DMS53 treated with DMSO at 0.1 percent for 48 hours (cell line): ENCODE measurements at regions not wholly inside any gene's neighbourhood (a gene's known extent, or its start where the extent isn't known, plus 50 kb on each side); places are given as distances from the start of the nearest gene placed in this dataset.

ENCODE experiments used
- DNase-seq: peaks from one replicate; lab custom pipeline; 2025; ENCODE audit not compliant: unreplicated experiment; lab: John Stamatoyannopoulos, UW

- no peak for DNase-seq
These were observed 129.8 kb downstream of the SATB1 start for GRCh38 chr3:18295171-18295920.

DNA sequence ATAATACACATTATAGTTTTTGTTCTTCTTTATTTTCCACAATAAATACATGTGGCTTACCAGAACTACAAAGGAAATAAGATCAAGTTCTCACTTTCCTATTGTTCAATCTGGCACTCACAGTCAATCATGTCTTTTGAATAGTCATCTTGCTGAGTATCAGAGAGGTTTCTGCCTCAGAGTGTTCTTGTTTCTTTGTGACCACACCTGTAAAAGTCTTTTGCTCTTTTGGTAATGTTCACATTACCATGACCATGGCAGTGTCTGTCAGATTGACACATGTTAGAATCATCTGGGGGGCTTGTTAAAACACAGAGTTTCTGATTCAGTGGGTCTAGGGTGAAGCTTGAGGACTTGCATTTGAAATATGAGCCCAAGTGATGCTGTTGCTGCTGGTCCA, 135.0 kb downstream of the SATB1 start:
- no peak for DNase-seq

- DNase-seq: no peak
These were observed 136.9 kb downstream of the SATB1 start for GRCh38 chr3:18288243-18288642.

GRCh38 chr3:18284716-18285115, 140.4 kb downstream of the SATB1 start:
- no peak for DNase-seq

DNA sequence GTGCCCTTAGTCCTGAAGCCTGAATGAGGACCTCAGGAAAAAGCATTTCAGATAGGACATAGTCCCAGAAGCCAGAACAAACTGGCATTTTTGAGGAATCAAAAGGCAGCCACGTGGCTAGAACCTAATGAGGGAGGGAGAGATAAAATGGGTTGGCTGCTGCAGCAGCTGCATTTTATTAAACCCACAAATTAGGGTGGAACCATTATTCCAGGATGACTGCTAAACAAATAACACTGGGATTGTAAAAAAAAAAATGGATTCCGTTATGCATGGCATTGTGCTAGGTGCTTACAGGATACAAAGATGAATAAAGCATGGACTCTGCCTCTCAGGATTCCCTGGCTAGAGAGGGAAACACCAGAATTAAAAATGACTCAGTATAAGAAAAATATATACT, 141.5 kb downstream of the SATB1 start:
- no peak for DNase-seq

GRCh38 chr3:18282507-18282906, 142.6 kb downstream of the SATB1 start:
- DNase-seq: no peak

DNA sequence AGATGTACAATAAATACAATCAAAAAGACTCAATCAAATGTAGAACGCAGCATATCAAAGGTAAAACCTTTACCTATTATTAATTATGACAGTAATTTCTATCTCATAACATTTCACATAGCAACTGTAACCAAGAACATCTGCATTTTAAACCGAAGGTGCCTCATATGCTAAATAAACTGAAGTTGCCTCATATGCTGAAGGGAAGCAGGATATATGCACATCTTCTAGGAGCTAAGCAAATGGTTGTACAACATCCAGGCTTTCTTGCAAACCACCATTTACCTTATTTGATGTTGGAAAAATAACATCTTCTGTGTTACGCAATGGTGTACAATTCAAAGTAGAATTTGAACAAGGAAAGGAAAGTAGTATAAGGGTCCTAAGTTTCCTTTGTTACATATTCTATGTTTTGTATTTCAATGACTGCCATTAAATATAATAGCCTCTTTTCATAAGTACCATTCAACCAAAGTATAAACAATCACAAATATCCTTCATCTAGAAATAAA, 145.9 kb downstream of the SATB1 start:
- DNase-seq: no peak

GRCh38 chr3:18264853-18265252, 160.3 kb downstream of the SATB1 start:
- no peak for DNase-seq

DNA sequence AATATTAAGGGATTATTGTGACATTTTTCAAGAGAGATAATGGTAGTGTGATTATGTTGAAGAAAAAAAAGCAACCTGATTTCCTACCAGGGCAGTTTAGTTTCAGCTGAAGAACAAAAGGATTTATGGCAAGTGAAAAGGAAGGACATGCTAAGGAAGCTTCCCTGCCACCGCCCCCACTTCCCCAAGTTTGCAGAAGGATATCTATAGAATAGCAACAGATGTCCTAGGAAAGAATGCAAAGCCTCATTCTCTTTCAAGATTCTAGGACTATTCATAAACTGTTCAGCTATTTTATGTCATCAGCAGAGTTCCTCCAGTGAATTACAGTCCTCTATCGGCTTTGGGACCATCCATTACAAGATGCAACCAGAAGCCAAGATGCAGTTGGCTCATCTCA, 160.8 kb downstream of the SATB1 start:
- no peak for DNase-seq

DNA sequence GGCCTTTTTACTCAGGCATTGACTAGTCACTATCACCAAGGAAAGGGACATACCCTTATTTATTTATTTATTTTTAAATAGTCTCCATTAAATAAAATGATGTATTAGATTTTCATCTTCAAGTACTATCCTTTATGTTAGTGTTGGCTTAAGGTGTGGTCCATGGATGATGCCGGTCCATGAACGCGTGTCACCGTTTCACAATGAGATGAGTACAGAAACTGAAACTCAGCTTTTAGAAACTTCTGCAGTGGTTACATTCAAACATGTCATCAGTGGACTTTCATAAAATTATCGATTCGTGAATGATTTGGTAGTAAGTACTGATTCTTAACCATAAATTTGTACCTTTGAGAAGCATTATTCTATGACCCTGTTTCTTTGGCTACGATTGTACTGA, 166.6 kb downstream of the SATB1 start:
- no peak for DNase-seq

GRCh38 chr3:18252578-18252977, 172.6 kb downstream of the SATB1 start:
- DNase-seq: no peak

GRCh38 chr3:18250991-18251390, 174.1 kb downstream of the SATB1 start:
- DNase-seq: no peak

DNA sequence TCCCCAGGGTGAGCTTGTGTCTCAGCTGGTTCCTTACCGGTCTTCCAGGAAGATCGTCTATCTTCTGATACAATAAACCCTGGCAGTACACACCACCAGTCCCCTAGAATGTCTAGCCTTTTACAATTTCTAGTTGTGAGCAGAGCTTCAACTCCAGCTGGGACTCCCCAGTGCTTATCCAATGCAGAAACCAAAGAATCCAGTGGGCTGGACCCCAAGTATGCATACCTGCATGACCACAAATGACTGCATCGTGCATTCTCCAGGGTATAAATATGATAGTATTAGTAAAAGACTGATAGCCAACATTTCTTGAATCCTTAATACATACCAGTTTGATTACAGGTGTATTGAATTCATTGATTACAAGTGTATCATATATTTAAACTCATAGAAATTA, 176.0 kb downstream of the SATB1 start:
- DNase-seq: no peak

- no peak for DNase-seq
These were observed 177.3 kb downstream of the SATB1 start for GRCh38 chr3:18247776-18248310.

DNA sequence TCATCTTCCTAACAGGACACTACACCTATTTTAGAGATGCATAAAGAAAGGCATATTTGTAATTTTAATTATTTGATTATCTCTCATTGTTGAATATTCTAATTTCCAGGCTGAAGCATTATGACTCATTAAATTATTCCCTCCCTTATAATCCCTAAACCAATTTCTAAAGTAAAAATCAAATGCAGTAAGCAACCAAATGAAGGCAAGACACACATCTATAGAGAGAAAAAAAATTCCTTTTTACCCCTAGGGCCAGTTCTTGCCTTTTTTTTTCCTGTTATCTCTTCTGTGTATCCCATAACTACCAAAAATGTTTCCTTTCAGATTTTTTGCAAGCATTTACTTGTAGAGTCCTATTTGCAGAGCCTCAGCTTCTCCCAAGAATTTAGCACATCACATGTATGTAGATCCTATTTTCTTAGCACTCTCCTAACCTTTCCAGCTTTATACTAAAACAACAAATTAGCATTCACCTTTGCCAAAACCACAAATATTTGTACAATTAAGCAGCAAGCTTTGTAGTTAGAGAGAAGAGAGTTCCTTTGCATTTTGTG, 177.9 kb downstream of the SATB1 start:
- DNase-seq: no peak

- DNase-seq: no peak
These were observed 178.6 kb downstream of the SATB1 start for GRCh38 chr3:18246336-18247060.

DNA sequence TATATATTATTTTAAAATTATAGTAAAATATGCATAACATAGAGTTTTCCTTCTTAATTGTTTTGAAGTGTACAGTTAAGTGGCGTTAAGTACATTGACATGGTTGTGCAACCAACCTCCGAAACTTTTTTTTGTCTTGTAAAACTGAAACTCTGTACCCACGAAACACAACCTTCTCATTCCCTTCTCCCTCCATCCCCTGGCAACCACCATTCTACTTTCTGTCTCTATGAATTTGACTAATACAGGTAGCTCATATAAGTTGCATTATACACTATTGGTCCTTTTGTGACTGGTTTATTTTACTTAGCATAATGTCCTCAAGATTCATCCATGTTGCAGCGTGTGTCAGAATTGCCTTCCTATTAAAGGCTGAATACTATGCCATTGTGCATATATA, 179.4 kb downstream of the SATB1 start:
- no peak for DNase-seq

GRCh38 chr3:18241837-18242236, 183.3 kb downstream of the SATB1 start:
- DNase-seq: no peak

DNA sequence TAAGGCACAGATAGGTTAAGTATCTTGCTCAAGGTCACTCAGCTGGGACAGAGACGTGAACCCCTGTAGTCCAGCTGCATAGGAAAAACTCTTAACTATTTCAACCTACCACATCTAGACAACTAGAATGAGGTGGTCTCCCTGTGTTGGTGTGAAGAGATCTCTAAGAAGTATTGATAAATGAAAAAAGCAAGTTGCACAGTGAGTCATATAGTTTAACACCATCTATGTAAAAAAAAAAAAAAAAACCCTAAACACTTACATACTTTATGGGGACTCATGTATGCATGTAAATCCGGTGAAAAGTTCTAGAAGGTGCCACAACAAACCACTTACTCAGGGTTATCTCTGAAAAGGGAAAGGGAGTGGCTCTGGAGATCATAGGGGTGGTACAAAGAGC, 185.5 kb downstream of the SATB1 start:
- DNase-seq: no peak

DNA sequence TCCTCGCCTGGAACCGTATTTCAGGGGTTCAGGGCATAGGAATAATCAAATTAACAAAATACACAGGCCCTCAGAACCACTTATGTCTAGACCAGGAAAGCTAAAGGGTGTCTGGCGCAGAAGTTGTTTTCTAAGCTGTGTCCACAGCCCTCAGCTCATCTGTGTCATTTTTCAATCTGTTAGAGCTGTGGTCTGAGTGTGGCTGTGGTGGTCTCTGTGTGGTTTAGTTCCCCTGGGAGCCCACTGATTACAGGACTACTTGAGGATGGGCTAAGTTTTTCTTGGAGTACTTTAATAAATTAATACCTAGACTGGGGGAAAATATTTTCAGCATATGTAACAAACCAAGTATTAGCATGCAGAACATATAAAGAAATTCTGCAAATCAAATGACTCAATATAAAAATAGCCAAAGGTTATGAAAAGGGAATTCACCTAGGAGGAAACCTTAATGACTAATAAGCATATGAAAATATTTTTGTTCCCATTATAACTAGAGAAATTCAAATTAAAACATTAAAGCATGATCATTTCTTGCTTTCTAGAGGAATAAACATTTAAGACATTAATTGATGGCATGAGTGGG, 186.3 kb downstream of the SATB1 start:
- no peak for DNase-seq

DNA sequence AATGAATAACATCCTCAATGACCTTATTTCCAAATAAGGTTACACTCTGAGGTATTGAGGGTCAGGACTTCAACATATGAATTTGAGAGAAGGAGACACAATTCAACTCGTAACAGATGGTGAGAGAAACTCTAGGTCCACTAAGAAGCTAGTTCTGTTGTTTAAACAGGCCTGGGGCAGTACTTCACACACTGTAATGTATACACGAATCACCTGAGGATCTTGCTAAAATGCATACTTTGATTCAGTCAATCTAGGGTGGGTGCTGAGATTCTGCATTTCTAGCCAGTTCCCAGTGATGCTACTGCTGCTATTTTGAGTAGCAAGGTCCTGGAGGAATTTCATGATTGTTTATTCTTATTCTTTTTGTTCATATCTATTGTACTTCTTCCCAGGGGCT, 186.8 kb downstream of the SATB1 start:
- DNase-seq: no peak
